OCI-LY7 (cell line): ENCODE measurements at regions not wholly inside any gene's neighbourhood (a gene's known extent, or its start where the extent isn't known, plus 50 kb on each side); places are given as distances from the start of the nearest gene placed in this dataset.

Experiments
- BruUV-seq: library from RNA; stranded (reverse); fragments of 400-500 nt; replicated peaks from 2 replicates; lab custom pipeline; 2021; lab: Mats Ljungman, UMichigan
- CTCF ChIA-PET: fragments of 300-600 bp; sonication (Branson Sonifier 250); formaldehyde crosslinking; loops from one replicate; lab custom pipeline; 2022; ENCODE audit warnings: antibody characterized with exemption; ENCODE audit not compliant: unreplicated experiment; lab: Charles Lee
- POLR2A ChIA-PET: fragments of 300-600 bp; sonication (Branson Sonifier 250); formaldehyde crosslinking; loops from one replicate; lab custom pipeline; 2022; ENCODE audit warnings: antibody characterized with exemption; lab: Charles Lee
- DNase-seq: peaks from one replicate; pipeline ENCODE4 v3.0.0-alpha.2; 2015; ENCODE audit warnings: low spot score
- H2AFZ ChIP-seq: fragments of 200-600 bp; sonication (generic), shearing (Covaris generic); 2 replicates; pipeline ENCODE4 v1.6.1; 2014; ENCODE audit warnings: mild to moderate bottlenecking, antibody characterized with exemption, low read length, moderate library complexity
- H3K27ac ChIP-seq: fragments of 200-600 bp; sonication (generic); 2 replicates; pipeline ENCODE4 v1.5.1; 2014; ENCODE audit warnings: mixed run types, low read depth, mild to moderate bottlenecking, moderate library complexity, low read length, inconsistent platforms; ENCODE audit not compliant: poor library complexity, severe bottlenecking
- H3K36me3 ChIP-seq: fragments of 200-600 bp; sonication (generic); 2 replicates; pipeline ENCODE4 v1.6.1; 2014; ENCODE audit warnings: mild to moderate bottlenecking, antibody characterized with exemption, low read length, moderate library complexity, mixed read lengths; ENCODE audit not compliant: insufficient read depth
- H3K4me1 ChIP-seq: fragments of 200-600 bp; sonication (generic); 2 replicates; pipeline ENCODE4 v1.5.1; 2014; ENCODE audit warnings: mild to moderate bottlenecking, low read length; ENCODE audit not compliant: insufficient read depth, poor library complexity, severe bottlenecking
- H3K4me2 ChIP-seq: fragments of 200-600 bp; sonication (generic); 2 replicates; pipeline ENCODE4 v1.6.1; 2014; ENCODE audit warnings: mild to moderate bottlenecking, low read length
- H3K4me3 ChIP-seq: fragments of 200-600 bp; sonication (generic); 2 replicates; pipeline ENCODE4 v1.5.1; 2014; ENCODE audit warnings: mild to moderate bottlenecking, low read depth, low read length; ENCODE audit not compliant: poor library complexity, severe bottlenecking
- H3K79me2 ChIP-seq: fragments of 200-600 bp; sonication (generic); 2 replicates; pipeline ENCODE4 v1.6.1; 2016; ENCODE audit warnings: low read depth, mild to moderate bottlenecking, low read length, moderate library complexity, mixed read lengths; ENCODE audit not compliant: insufficient read depth
- H3K9me2 ChIP-seq: fragments of 200-600 bp; sonication (generic); 2 replicates; pipeline ENCODE4 v1.6.1; 2016; ENCODE audit warnings: mild to moderate bottlenecking, low read length, mixed read lengths; ENCODE audit not compliant: insufficient read depth
- H3K9me3 ChIP-seq: fragments of 200-600 bp; sonication (generic); 2 replicates; pipeline ENCODE4 v1.6.1; 2014; ENCODE audit warnings: mild to moderate bottlenecking, mixed run types, low read length, mixed read lengths
- H4K20me1 ChIP-seq: fragments of 200-600 bp; sonication (generic); 2 replicates; pipeline ENCODE4 v1.6.1; 2014; ENCODE audit warnings: mild to moderate bottlenecking, antibody characterized with exemption, low read length, moderate library complexity, mixed read lengths; ENCODE audit not compliant: insufficient read depth
- CTCF ChIP-seq: fragments of 200-600 bp; sonication (generic); conservative IDR thresholded peaks from 2 replicates; pipeline ENCODE4 v1.5.1; 2014; ENCODE audit warnings: mild to moderate bottlenecking, antibody characterized with exemption, low read length, moderate library complexity, mixed read lengths
- EZH2phosphoT487 ChIP-seq: fragments of 200-600 bp; sonication (generic); IDR thresholded peaks from 2 replicates; pipeline ENCODE4 v1.6.1; 2018; ENCODE audit warnings: low read depth, borderline replicate concordance, mild to moderate bottlenecking, mixed run types, antibody characterized with exemption, low read length, moderate library complexity, mixed read lengths
- intact Hi-C: fragments of 100-400 bp; cut with micrococcal nuclease; formaldehyde crosslinking; loops from one replicate; pipeline ENCODE4 v1.10.0; 2022; ENCODE audit not compliant: unreplicated experiment

GRCh38 chr2:149924549-149925213, 337.1 kb upstream of the MMADHC start:
- no peaks in the 10 kb centered on the region for H3K9me3 ChIP-seq
- H3K9me2 ChIP-seq: no peaks in the 10 kb centered on the region
- no peak overlapping the region for H3K4me3 ChIP-seq
- intact Hi-C loops: no loop called here
- H3K79me2 ChIP-seq: no peaks in the 10 kb centered on the region
- POLR2A ChIA-PET: no interaction called here
- H3K4me1 ChIP-seq: no peaks in the 10 kb centered on the region
- no peak overlapping the region for H3K27ac ChIP-seq
- TF ChIP-seq EZH2phosphoT487: no peak
- TF ChIP-seq CTCF: no peak
- no peak overlapping the region for H3K4me2 ChIP-seq
- CTCF ChIA-PET: no interaction called here
- no TSS peak for BruUV-seq
- H4K20me1 ChIP-seq: no peaks in the 10 kb centered on the region
- no peak overlapping the region for H2AFZ ChIP-seq
- H3K36me3 ChIP-seq: no peaks in the 10 kb centered on the region
- DNase-seq: no peak

GRCh38 chr2:149924028-149924427, 336.5 kb upstream of the MMADHC start:
- H2AFZ ChIP-seq: no peak overlapping the region
- no peak overlapping the region for H3K27ac ChIP-seq
- ChIA-PET CTCF (no interaction called here), POLR2A (no interaction called here)
- H3K79me2 ChIP-seq: no peaks in the 10 kb centered on the region
- H3K4me3 ChIP-seq: no peak overlapping the region
- intact Hi-C loops: no loop called here
- H4K20me1 ChIP-seq: no peaks in the 10 kb centered on the region
- no peaks in the 10 kb centered on the region for H3K4me1 ChIP-seq
- TF ChIP-seq CTCF (no peak), EZH2phosphoT487 (no peak)
- no peaks in the 10 kb centered on the region for H3K9me3 ChIP-seq
- BruUV-seq: no TSS peak
- H3K4me2 ChIP-seq: no peak overlapping the region
- no peaks in the 10 kb centered on the region for H3K36me3 ChIP-seq
- H3K9me2 ChIP-seq: no peaks in the 10 kb centered on the region
- no peak for DNase-seq

DNA sequence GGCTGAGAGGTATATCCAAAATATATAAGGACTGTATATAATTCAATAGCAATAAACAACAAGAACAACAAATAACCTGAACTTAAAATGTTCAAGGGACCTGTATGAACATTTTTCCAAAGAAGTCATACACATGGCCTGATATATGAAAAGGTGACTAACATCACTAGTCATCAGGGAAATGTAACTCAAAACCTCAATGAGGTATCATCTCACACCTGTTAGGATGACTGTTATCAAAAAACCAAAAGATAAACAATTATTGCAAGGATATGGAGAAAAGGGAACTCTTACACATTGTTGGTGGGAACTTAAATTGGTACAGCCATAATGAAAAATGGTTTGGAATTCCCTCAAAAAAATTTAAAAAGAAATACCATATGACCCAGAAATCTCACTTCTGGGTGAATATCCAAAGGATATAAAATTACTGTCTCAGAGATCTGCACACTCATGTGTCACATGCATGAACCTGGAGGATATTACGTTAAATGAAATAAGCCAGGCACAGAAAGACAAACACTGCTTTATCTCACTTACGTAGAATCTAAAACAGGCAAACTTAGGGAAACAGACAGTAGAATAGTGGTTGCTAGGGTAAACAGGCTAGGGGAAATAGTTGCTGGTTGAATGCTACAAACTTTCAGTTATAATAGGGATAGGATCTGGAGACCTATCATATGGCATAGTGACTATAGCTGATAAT, 334.5 kb upstream of the MMADHC start:
- H3K36me3 ChIP-seq: no peaks in the 10 kb centered on the region
- DNase-seq: no peak
- ChIA-PET CTCF (no interaction called here), POLR2A (no interaction called here)
- H2AFZ ChIP-seq: no peak overlapping the region
- no peaks in the 10 kb centered on the region for H3K79me2 ChIP-seq
- intact Hi-C loops: no loop called here
- no peak overlapping the region for H3K4me3 ChIP-seq
- H3K9me3 ChIP-seq: no peaks in the 10 kb centered on the region
- no peaks in the 10 kb centered on the region for H4K20me1 ChIP-seq
- no TSS peak for BruUV-seq
- no peak overlapping the region for H3K4me2 ChIP-seq
- no peaks in the 10 kb centered on the region for H3K4me1 ChIP-seq
- H3K27ac ChIP-seq: no peak overlapping the region
- no peak for TF ChIP-seq EZH2phosphoT487
- TF ChIP-seq CTCF: no peak
- no peaks in the 10 kb centered on the region for H3K9me2 ChIP-seq
